ENCODE measurements at regions not wholly inside any gene's neighbourhood (a gene's known extent, or its start where the extent isn't known, plus 50 kb on each side); places are given as distances from the start of the nearest gene placed in this dataset.

DNA sequence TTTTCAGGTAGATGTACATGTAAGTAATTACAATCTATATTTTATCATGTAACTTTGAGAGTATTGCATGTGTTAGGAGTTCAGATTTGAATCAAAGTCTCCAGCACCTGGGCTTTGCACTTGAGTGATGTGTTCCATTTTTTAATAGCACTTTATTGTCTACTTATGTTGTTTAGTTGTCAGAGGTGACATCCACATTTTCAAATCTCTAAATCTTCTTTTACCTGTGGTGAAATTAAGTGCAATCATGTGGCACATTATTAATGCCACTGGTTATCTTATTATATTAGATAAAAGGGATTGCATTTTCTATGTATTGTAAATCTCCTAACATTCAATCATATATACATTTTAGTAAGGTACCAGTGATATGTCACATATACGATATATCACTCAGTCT lies 333.4 kb downstream of the AASDHPPT start:
- no peak for DNase-seq

DNA sequence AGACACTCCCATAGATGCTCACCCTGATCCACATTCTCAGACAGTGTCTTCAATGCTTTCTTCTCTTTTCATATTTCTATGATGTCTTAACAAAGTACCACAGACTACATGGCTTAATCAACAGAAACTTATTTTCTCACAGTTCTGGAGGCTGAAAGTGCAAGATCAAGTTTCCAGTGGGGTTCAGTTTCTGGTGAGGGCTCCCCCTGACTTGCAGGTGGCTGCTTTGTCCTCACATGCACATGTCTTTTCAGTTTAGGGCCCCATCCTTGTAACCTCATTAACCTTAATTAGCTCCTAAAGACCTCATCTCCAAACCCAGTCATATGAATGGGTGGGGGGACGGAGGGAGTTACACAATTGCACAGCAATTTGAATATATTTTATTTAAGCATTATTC lies 335.8 kb downstream of the AASDHPPT start:
- DNase-seq: no peak

DNA sequence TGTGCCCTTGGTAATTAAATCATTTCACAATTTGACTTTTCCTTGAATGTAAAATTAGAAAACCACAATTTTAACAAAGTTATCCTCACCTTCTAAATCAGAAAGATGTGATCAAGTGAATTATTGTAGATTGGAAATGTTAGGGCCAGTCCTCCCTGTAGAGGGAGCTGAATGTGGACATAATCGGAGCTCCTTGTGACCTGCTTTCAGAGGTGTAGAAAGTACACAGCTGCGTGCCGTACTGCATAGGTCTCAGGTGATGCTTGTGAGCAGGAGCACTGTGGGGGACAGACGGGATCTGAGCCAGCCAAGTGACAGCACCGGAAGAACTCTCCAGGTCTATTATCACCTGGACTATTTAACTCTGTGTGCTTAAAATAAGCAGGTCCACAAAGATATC lies 338.0 kb downstream of the AASDHPPT start:
- no peak for DNase-seq

DNA sequence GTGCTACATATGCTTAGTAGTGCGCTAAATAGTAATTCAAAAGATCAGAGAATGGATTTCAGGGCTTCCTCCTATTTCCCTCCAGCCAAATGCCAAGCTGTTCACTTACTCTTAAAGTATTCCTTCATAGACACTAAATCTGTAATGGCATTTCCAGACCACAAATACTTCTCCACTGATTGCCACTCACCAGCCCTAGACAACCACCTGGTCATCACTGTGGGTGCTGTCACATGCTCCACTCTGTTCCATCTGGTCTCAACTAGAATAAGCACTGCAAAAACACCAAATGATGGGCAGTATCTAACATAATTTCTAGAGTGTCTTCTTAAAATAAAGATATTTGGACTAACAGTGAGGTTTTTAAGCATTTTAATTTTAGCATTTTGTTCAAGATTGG lies 341.3 kb downstream of the AASDHPPT start:
- DNase-seq: no peak

DNA sequence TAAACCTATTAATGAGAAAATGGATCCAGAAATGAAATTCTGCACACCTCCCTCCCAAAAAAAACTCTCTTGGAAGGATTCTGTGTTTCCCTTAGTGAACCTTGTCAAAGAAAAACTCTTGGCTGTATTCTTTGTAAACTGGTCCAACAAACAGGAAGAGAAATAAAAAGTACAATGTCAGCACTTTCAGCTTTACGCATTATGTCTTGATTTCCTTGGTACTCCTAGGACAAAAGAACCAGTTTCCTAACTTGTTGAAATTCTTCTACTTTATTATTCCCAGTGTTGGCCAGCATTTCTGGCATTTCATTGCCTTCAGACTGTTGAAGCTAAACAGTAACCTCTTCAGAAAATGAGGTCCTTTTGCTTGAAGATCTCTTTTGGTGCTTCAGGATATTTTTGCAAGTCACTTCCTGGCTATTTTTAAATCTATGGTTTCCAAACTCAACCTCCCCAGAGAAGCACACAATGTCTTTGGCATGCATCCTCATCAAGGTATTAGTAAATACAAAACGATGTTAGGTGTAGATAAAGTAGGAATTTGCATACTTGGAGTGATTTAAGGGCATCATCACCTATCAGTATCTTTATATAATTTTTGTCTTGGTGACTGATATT lies 342.7 kb downstream of the AASDHPPT start:
- DNase-seq: no peak

DNA sequence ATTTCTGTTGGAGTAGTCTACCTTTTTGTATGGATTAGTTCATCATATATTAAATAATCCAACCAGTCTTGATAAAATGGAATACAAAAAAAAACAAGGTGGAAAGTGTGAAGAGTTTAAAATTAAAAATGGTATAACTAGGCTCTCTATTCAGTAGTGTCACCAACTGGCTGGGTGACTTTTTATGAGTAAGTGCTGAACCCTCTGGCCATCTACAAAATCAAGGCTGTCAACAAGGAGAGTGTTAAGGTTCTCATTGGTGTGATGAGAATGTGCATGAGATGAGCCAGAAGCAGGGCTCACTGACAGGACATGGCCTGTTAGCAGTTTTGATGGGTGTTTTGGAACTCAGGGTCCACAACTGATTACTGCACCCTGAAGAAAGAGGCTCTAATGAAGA lies 343.2 kb downstream of the AASDHPPT start:
- no peak for DNase-seq

DNA sequence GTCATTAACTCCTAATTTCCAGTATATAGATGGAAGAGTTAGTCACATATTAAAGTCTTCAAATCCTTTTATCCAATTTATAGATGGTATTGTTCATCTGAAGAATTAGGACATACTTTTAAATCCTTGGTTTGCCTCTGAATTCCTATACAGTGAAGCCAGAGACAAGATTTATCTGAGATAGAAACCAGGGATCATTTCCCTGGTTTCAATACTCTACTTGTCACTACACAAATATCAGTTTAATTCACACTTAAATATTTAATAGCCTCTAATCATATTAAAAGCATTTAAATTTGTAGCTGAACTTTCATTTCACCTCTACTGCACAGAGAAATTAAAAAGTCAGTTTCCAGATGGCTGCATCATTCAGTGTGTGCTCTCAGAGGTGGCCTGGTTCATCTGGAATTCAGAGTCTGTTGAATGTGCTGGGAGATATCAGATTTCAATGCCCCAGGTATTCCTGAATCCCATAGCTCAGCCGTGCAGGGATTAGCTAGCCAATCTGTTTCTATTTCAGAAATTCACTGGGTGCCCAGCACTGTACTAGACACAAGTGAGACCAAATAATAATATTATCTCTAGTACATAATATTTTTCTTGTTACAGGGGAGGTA lies 344.3 kb downstream of the AASDHPPT start:
- no peak for DNase-seq

DNA sequence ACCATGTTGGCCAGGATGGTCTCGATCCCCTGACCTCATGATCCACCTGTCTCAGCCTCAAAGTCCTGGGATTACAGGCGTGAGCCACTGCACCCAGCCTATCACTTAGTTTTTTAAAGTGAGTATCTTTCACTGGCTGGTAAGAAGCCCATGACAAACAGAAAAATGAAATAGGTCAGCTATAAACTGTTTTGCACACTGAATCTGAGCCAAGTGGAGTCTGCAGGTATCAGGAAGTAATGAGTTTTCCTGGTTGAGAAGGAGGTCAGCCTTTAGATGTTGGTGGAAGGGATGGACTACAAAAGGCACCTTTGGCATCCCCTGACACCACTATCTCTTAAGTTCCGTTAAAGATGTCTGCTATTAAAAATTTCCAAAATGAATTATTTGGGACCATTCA lies 345.1 kb downstream of the AASDHPPT start:
- DNase-seq: no peak

DNA sequence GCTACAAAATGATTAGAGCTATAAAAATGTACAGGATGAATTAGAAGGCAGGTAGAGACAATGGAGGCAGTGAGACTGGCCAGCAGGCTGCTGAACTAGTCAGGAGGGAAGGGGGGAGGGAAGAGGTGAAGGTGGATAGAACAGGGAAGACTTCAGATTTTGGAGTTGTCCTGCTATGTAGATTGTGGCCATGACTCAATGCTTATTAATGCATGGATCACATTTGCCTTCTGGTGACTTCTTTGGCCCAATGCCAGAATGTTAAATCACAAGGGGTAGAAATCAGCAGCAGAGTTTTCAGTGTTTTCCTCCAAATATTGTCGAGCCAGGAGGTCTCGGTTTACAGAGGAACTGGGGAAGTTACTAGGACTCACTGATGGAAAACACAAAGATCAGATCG lies 346.6 kb downstream of the AASDHPPT start:
- DNase-seq: no peak

DNA sequence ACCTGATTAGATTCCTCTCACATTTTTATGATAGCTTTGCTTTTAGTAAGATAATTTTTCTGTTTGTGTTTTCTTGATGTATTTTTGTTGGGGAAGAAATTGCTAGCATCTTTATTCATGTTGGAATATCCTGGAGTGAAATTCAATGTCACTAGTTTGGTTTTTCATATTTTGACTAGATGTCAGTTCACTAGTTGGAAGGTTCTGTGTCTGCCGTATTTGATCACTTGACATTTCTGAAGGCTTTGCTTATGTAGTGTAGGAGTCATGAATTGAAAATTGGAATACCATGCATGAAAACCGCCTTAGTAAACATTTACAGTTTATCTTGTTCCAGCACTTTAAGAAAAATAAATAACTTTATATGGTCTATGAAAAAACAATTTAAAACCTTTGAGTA lies 348.4 kb downstream of the AASDHPPT start:
- DNase-seq: no peak

DNA sequence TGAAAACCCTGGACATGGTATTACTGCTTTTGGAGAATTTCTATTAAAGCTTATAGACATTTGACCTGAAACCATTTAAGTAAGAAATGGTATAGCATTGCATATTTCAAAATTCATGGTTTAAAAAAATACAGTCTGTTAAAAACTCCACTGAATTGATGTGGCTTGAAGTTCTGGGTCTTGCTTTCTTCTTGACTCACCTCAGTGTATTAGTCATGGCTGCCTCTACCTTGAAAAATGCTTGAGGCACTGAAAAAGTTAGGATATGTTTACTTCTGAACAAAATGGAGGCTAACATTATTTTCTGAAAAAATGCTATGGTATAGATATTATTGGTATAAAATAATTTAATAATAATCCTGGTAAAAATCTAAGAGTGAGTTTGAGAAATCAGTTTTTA lies 349.2 kb downstream of the AASDHPPT start:
- no peak for DNase-seq

DNA sequence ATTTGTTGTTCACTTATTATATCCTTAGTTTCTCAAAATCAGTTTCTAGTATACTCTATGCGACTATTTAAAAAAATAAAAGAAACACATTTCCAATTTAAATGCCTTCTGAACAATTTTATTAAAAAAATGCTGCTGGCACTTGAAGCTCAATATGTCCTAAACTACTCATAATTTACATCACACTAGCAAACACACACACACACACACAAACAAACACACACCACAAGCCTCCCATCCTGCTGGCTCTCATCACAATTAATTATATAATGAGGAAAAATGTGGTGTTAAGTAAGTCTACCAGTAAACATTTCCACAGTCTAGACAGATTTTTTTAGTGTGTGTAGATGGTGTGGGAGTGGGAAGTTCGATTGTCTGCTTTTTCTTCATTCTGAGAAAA lies 350.3 kb downstream of the AASDHPPT start:
- no peak for DNase-seq

DNA sequence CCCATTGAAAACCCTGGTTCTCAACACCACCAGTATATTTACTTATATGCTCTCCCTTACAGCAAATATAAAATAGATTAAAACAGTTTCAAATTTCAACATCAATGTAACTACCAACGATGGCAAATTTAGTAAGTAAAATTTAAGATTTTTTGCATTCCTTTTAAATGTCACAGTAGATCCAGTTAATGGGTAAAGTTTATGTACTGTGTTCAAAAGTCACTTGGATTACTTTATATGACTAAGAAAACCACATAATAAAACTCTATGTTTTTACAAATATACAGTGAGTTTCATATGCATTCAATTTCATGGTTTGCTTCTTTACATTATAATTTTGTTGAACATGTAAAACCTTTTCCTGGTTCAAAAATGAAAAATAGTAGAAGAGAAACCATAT lies 364.6 kb downstream of the AASDHPPT start:
- no peak for DNase-seq

DNA sequence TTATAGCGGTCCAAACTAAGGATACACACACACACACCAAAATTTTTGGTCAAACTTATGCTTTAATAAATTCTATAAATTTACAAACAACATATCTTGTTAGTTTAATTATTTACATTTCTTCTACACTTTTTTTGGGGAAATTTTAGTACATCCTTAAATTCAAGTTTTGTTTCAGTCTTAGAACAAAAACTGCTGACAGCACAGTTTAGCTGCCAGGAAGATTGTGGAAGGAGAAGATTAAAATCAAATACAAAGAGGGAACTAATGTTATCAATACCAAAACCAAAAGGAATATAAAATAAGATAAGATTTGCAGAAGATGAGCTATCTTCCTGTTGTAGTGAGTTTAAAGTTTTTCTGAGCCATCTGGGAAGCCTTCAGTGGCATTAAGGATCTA lies 368.8 kb downstream of the AASDHPPT start:
- no peak for DNase-seq

DNA sequence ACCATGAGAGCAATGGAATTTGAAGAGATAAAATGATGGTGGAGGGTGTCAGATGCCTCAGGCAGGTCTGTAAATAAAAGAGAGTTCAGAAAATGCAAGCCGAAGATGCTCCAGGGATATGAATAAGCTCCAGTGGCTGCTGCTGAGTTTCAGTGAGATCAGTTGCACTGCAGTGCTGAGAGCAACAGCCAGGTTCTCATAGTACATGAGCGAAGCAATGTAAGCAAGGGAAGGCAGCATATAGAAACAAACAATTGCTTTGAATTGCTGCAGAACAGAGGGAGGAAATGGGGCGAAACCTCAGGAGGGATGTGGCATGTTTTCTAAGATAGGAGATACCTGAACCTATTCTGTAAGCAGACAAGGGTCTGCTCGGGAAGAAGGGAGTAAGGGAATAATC lies 369.5 kb downstream of the AASDHPPT start:
- no peak for DNase-seq

DNA sequence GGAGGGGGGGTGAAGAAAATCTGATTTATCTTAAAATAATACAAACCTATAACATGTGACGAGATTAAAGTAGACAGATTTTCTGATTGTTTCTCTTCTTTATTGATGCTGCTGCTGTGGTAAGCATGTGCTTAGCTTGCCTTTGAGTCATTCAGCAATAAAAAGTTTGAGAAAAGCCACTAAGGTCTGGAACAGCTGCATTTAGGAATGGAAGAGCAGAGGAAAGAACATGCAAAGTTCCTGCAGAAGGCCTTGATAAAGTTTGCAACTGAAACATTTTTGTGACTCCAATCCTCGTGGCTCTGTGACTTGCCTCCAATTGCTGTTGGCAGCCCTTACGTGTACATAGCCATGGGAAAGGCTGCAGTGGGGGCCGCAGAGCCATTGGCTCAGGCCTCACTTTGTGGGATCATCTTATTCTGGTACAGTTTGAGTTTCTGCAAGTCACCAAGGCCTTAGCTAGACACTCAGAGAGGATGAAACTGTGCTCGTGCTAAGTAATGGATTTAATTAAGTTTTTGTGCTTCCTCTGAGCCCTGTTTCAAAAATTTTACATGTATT lies 370.2 kb downstream of the AASDHPPT start:
- no peak for DNase-seq

DNA sequence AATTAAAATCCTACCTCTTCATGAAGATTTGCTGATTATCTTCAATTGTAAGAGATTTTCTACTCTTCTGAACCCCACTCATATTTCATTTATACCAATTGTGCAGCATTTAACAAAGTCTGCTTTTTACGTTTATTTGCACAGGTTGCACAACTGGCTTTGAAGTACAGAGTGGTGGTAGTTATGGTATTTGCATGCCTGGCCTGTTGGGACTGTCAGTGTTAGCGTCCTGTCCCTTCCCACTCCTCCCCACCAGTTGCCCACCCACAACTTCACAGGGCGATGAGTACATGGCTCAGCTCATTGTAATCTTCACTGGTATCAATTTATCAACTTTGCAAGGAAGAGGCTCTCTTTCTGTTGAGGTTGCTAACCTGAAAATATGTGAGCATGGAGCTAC lies 372.3 kb downstream of the AASDHPPT start:
- no peak for DNase-seq

DNA sequence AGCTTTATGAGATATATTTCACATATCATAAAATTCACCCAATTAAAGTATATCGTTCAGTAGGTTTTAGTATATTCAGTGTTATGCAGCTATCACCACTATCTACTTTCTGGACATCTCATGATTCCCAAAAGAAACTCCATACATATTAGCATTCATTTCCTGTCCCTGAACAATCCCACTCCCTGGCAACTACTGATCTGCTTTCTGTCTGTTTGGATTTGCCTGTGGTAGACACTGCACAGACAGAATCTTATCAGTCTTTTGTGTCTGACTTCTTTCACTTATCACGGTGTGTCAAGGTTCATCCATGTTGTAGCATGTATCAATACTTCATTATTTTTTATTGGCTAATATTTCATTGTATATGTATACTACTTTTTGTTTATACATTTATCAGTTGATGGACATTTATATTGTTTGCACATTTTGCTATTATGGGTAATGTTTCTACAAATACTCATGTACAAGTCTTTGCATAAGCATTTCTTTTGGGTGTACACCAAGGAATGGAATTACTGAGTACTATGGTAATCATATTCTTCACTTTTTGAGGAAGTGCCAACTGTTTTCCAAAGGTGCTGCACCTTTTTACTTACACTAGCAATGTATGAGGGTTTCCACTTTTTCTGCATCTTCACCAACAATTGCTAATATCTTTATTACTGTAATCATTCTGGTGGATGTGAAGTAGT lies 373.9 kb downstream of the AASDHPPT start:
- no peak for DNase-seq

DNA sequence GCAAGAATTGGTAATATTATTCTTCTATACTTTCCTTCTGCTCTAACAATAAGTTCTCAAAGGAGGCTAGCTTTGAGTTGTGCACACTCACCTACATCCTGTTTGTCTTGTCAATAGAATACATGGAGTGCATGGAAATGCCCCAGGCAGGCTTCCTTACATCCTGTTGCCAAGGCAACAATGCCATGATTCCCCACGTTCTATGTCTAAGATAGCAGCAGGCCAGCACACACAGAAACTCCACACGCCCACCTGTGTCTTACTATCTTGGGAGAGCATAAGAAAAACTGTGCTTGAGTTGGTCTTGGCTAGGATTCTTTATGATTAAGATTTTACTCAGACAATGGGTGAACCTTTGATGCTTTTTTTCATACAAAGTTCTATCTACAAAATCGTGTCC lies 379.2 kb downstream of the AASDHPPT start:
- DNase-seq: no peak

DNA sequence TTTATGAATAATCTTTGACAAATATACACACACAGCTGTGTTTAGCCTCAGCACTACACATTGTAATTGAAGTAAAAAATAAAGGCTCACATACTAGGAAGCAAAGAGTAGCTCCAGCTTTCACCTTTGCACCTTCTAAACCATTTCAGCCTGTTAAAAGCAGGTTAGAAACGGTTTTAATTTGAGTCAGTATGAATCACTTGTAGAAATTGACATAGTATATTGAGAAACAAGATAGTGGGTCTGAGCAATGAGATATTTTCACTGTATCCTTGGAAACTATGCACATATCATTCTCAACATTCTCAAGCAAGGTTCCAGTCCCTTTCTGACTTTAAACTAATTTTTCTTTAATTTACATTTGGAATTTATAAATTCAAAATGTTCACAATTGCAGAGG lies 380.3 kb downstream of the AASDHPPT start:
- DNase-seq: no peak

DNA sequence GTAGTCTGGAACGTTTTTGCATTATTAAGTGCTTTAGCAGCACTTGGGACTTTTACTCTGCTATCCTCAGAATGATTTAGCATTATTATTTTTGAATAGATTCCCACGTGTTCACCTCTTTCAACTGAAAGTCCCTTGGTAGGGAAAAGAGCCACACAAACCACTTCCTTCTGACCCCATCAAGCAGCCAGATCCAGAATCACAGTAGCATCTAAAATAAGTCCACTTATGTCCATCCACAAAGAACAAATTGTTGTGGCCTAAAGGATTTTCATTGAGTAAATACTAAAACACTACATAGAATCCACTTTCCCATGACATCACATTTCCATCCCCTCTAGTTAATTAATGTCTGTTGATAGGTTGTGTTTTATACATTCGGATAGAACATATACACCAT lies 381.7 kb downstream of the AASDHPPT start:
- no peak for DNase-seq

DNA sequence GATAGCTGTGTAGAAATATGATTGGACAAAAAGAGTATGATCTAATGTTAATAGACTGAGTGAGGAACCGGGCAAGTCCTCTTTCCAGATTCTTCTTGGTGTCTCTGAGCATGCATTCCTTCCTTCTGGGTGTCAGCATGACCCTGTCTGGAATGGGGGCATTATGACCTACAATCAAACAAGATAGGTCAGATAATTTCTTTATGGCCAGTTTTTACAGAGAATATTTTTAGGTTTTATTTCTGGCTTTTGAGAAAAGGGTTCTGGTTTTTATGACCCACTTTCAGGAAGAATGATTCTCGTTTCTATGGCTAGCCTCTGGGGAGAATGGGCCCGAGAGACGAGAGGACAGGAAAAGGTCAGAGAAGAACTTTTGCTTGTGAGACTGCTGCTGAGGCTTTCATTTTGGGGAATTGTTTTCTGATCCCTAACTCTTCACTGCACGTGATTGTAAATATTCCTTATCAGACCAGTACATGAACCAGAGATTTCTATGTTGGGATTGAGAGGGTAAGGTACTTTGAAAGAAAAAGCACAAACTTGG lies 383.8 kb downstream of the AASDHPPT start:
- DNase-seq: no peak

DNA sequence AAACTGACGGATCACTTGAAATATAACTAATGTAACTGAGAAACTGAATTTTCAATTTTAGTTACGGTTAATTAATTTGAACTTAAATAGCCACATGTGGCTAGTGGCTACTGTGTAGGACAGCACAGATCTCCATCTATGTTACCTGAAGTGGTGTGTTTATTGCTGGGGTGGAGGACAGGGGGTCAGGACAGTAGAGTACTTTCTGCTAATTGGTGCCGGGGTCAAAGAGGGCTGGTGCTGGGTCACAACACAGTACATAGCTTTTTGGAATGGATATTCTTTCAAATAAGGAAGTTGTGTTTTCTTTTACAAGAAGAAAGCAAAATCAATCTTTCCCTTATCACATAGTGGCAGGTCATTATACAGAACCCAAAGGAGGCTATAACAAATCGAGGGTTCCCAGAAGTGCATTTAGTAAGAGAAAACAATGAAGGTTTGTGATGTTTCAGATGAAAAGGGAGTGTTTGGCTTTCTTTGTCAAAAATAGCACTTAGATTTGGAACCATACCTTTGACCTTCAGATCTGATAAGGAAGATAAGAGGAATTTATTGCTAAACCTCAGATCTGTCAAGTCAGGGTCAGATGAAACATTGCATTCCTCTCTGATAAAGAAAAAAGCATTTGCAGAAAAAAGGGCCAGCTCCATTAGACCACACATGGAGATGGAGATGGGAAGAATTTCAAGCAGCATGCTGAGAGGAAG lies 384.5 kb downstream of the AASDHPPT start:
- DNase-seq: no peak

All from hindlimb muscle (tissue), 1 donor.